ENCODE measurements at regions not wholly inside any gene's neighbourhood (a gene's known extent, or its start where the extent isn't known, plus 50 kb on each side); places are given as distances from the start of the nearest gene placed in this dataset.

- DNase-seq (ENCODE audit: low read depth) = no peak
- no peak for TF ChIP-seq CTCF (IDR thresholded peaks at IDR 0.05; ENCODE audit: insufficient read depth, low read depth, low read length, missing control alignments)
- no peak overlapping the region for H3K4me3 ChIP-seq (ENCODE audit: low read depth, low read length)
Measured at GRCh38 chr7:148950806-148951205, 66.7 kb upstream of the EZH2 start.

- no peak for DNase-seq (ENCODE audit: low read depth)
Measured at GRCh38 chr7:148944935-148945934, 61.1 kb upstream of the EZH2 start.

GRCh38 chr7:148941598-148942275 lies 57.6 kb upstream of the EZH2 start:
- DNase-seq (ENCODE audit: low read depth) = peak; percentile 79
- TF ChIP-seq CTCF (IDR thresholded peaks at IDR 0.05; ENCODE audit: insufficient read depth, low read depth, low read length, missing control alignments) = peak; percentile 34

More at GRCh38 chr7:148944935-148945934, 61.1 kb upstream of the EZH2 start:
- H3K4me3 ChIP-seq (ENCODE audit: low read depth, low read length) = no peak overlapping the region
- TF ChIP-seq CTCF (IDR thresholded peaks at IDR 0.05; ENCODE audit: insufficient read depth, low read depth, low read length, missing control alignments) = no peak

GRCh38 chr7:148940702-148941597 lies 56.9 kb upstream of the EZH2 start:
- TF ChIP-seq CTCF (IDR thresholded peaks at IDR 0.05; ENCODE audit: insufficient read depth, low read depth, low read length, missing control alignments) = no peak
- H3K4me3 ChIP-seq (ENCODE audit: low read depth, low read length) = peak overlapping the region; percentile 99
- peak; percentile 88 for DNase-seq (ENCODE audit: low read depth)

More at GRCh38 chr7:148941598-148942275, 57.6 kb upstream of the EZH2 start:
- H3K4me3 ChIP-seq (ENCODE audit: low read depth, low read length) = peak overlapping the region; percentile 99

GRCh38 chr7:148939128-148939755 lies 55.2 kb upstream of the EZH2 start:
- TF ChIP-seq CTCF (IDR thresholded peaks at IDR 0.05; ENCODE audit: insufficient read depth, low read depth, low read length, missing control alignments) = no peak
- DNase-seq (ENCODE audit: low read depth) = peak; percentile 24
- no peak overlapping the region for H3K4me3 ChIP-seq (ENCODE audit: low read depth, low read length)

GRCh38 chr7:148935451-148935850 lies 51.4 kb upstream of the EZH2 start:
- TF ChIP-seq CTCF (IDR thresholded peaks at IDR 0.05; ENCODE audit: insufficient read depth, low read depth, low read length, missing control alignments) = no peak

More at GRCh38 chr7:148935451-148935850, 51.4 kb upstream of the EZH2 start:
- no peak overlapping the region for H3K4me3 ChIP-seq (ENCODE audit: low read depth, low read length)
- DNase-seq (ENCODE audit: low read depth) = no peak

Measured in GM12865 (cell line).